ENCODE measurements at regions not wholly inside any gene's neighbourhood (a gene's known extent, or its start where the extent isn't known, plus 50 kb on each side); places are given as distances from the start of the nearest gene placed in this dataset.
"Not testable (repeated sequence)": the region's sequence is repeated elsewhere in the genome, so short reads cannot be mapped to it uniquely, and the experiment has no call there.

DNA sequence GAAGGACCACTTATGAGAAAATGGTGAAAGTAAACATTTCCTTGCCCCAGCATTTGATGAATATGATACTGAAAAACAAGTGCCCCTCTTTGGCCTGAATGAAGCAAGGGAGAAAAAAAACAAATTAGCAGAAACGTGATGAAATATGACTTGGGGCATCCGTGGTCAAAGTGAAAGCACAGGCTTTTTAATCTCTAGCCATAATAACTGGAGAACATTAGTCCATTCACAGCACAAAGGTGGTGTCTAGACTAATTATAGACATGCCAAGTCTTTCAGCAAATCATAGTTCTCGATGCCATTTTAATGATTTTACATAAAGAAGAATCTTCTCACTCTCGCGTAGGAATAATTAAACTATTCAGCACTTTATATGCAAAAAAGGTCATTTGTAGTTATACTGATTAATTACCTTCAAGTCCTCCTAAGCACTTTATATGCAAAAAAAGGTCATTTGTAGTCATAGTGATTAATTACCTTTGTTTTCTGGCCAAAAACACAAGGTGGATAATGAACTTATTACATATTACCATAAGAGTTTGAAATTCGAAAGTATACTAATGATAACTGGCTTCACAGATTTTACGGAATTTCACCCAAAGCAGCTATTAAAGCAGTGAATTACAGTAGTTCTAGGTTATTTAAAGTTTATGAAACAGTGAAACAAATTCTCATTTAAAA is 121.6 kb downstream of the ZNF22 start:
- not testable (repeated sequence) for H3K9me3 ChIP-seq (ENCODE audit: control insufficient read depth, insufficient read depth, low read length); H3K36me3 ChIP-seq (ENCODE audit: control insufficient read depth, insufficient read depth, low read length); H3K4me3 ChIP-seq (ENCODE audit: low read depth, low read length); H3K9ac ChIP-seq (ENCODE audit: low read depth, low read length); H3K27me3 ChIP-seq (ENCODE audit: control insufficient read depth, insufficient read depth, low read length); H3K4me1 ChIP-seq (ENCODE audit: control insufficient read depth, insufficient read depth, low read length)

GRCh38 chr10:45135443-45136198 is 134.9 kb downstream of the ZNF22 start:
- Histone ChIP-seq H3K27me3 (ENCODE audit: control insufficient read depth, insufficient read depth, low read length) (no peaks in the 10 kb centered on the region), H3K9ac (ENCODE audit: low read depth, low read length) (no peak overlapping the region), H3K9me3 (ENCODE audit: control insufficient read depth, insufficient read depth, low read length) (no peaks in the 10 kb centered on the region), H3K36me3 (ENCODE audit: control insufficient read depth, insufficient read depth, low read length) (no peaks in the 10 kb centered on the region), H3K4me1 (ENCODE audit: control insufficient read depth, insufficient read depth, low read length) (no peaks in the 10 kb centered on the region), H3K4me3 (ENCODE audit: low read depth, low read length) (no peak overlapping the region)

DNA sequence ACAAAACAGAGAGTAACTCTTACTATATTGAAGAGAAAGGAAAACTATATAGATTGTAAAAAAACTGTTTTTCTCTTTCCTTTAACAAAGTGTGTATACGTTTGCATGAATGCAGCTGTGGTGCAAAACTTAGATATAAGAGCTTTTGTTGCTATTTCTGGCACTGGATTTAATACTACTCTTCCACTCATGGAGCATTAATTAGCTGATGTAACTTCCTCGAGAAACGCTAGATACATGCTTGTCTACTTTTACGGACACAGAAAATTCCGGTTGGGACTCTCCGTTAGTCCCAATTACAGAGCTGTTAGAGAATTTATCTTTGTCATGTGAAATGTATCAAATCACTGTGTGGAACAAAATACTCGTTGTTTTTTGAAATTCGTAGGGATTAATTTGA is 135.5 kb downstream of the ZNF22 start:
- H3K4me1 ChIP-seq (ENCODE audit: control insufficient read depth, insufficient read depth, low read length), result no peaks in the 10 kb centered on the region
- no peak overlapping the region for H3K4me3 ChIP-seq (ENCODE audit: low read depth, low read length)
- H3K36me3 ChIP-seq (ENCODE audit: control insufficient read depth, insufficient read depth, low read length), result no peaks in the 10 kb centered on the region
- H3K9ac ChIP-seq (ENCODE audit: low read depth, low read length), result no peak overlapping the region
- no peaks in the 10 kb centered on the region for H3K9me3 ChIP-seq (ENCODE audit: control insufficient read depth, insufficient read depth, low read length)
- H3K27me3 ChIP-seq (ENCODE audit: control insufficient read depth, insufficient read depth, low read length), result no peaks in the 10 kb centered on the region

- Histone ChIP-seq H3K9me3 (ENCODE audit: control insufficient read depth, insufficient read depth, low read length) (no peaks in the 10 kb centered on the region), H3K27me3 (ENCODE audit: control insufficient read depth, insufficient read depth, low read length) (no peaks in the 10 kb centered on the region), H3K36me3 (ENCODE audit: control insufficient read depth, insufficient read depth, low read length) (no peaks in the 10 kb centered on the region), H3K9ac (ENCODE audit: low read depth, low read length) (no peak overlapping the region), H3K4me3 (ENCODE audit: low read depth, low read length) (no peak overlapping the region), H3K4me1 (ENCODE audit: control insufficient read depth, insufficient read depth, low read length) (no peaks in the 10 kb centered on the region)
These were observed 143.8 kb downstream of the ZNF22 start for GRCh38 chr10:45144326-45145070.

DNA sequence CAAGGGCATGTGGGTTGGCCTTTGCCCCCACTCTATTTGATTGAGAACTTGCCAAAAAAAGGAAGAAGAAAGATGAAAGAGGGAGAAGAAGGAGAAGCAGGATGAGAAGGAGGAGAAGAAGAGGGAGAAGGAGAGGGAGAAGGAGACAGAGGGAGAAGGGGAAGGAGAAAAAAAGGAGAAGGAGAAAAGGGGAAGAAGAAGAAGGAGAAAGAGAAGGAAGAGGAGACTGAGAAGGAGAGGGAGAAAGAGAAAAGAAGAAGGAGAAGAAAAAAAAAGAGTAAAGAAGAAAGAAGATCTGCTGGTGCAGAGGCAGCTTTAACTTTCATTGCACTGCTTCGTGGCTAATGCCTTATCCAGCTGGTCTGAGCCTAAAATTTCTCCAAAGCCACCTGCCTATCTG is 144.4 kb downstream of the ZNF22 start:
- not testable (repeated sequence) for H3K4me3 ChIP-seq (ENCODE audit: low read depth, low read length); H3K9me3 ChIP-seq (ENCODE audit: control insufficient read depth, insufficient read depth, low read length); H3K36me3 ChIP-seq (ENCODE audit: control insufficient read depth, insufficient read depth, low read length); H3K4me1 ChIP-seq (ENCODE audit: control insufficient read depth, insufficient read depth, low read length); H3K27me3 ChIP-seq (ENCODE audit: control insufficient read depth, insufficient read depth, low read length); H3K9ac ChIP-seq (ENCODE audit: low read depth, low read length)

GRCh38 chr10:45147000-45147399 is 146.3 kb downstream of the ZNF22 start:
- no peaks in the 10 kb centered on the region for H3K9me3 ChIP-seq (ENCODE audit: control insufficient read depth, insufficient read depth, low read length)
- no peaks in the 10 kb centered on the region for H3K27me3 ChIP-seq (ENCODE audit: control insufficient read depth, insufficient read depth, low read length)
- no peak overlapping the region for H3K9ac ChIP-seq (ENCODE audit: low read depth, low read length)
- H3K4me1 ChIP-seq (ENCODE audit: control insufficient read depth, insufficient read depth, low read length), result no peaks in the 10 kb centered on the region
- H3K36me3 ChIP-seq (ENCODE audit: control insufficient read depth, insufficient read depth, low read length), result no peaks in the 10 kb centered on the region
- no peak overlapping the region for H3K4me3 ChIP-seq (ENCODE audit: low read depth, low read length)

GRCh38 chr10:45150997-45151396 is 150.3 kb downstream of the ZNF22 start:
- Histone ChIP-seq H3K9ac (ENCODE audit: low read depth, low read length) (no peak overlapping the region), H3K9me3 (ENCODE audit: control insufficient read depth, insufficient read depth, low read length) (no peaks in the 10 kb centered on the region), H3K36me3 (ENCODE audit: control insufficient read depth, insufficient read depth, low read length) (no peaks in the 10 kb centered on the region), H3K4me3 (ENCODE audit: low read depth, low read length) (no peak overlapping the region), H3K27me3 (ENCODE audit: control insufficient read depth, insufficient read depth, low read length) (no peaks in the 10 kb centered on the region), H3K4me1 (ENCODE audit: control insufficient read depth, insufficient read depth, low read length) (no peaks in the 10 kb centered on the region)

DNA sequence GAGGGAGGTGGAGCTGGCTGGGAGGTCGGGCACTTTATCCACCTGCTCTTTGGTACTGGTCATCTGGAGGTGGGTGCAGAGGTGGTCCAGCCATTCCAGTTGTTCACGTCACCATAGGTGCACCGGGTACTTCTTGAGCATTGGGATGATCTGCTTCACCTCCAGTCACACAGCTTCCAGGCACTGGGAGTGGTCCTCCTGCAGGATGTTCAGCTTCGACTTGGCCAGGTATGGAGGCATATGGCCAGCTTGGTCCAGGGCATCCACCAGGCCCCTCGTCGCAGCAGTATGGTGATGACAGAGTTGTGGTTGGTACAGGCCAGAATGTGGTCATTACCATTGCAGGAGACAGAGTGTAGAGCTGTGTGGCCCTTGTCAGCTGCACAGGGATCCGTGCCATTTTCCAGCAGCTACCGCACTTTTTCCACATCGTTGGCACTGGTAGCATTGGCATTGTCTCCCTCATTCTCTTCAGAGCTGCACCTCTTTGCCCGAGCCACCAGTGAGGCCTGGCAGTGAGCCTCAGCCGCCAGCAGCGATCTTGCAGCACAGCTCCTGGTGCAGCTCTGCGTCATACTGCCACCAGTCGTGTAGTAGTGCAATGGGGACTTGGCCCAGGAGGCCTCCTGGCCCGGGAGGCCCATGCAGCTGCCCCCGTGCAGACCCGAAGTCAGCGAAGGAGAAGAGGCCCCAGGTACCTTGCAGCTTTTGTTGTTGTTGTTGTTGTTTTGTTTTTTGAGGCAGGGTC is 150.9 kb downstream of the ZNF22 start:
- Histone ChIP-seq H3K4me1 (ENCODE audit: control insufficient read depth, insufficient read depth, low read length) (no peaks in the 10 kb centered on the region), H3K27me3 (ENCODE audit: control insufficient read depth, insufficient read depth, low read length) (no peaks in the 10 kb centered on the region), H3K36me3 (ENCODE audit: control insufficient read depth, insufficient read depth, low read length) (no peaks in the 10 kb centered on the region), H3K4me3 (ENCODE audit: low read depth, low read length) (no peak overlapping the region), H3K9me3 (ENCODE audit: control insufficient read depth, insufficient read depth, low read length) (no peaks in the 10 kb centered on the region), H3K9ac (ENCODE audit: low read depth, low read length) (no peak overlapping the region)

DNA sequence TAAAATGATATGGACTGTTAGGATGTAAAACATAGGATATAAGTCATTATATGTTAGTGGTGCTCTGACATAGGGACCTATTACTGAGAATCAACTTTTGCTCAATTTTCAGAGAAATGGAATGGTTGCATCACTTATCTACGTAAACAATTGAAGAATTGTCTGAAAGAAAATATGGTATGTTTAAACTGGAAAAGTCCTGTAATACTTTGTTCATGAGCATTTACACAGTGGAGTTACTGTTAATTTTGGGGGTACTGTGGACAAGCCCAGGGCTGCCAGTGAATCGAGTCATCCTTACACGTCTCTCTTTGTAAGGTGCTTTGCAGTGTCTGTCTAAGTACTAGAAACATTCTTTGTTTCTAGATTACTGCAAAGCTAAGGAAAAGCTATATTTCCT is 152.0 kb downstream of the ZNF22 start:
- H3K9ac ChIP-seq (ENCODE audit: low read depth, low read length), result no peak overlapping the region
- H3K4me3 ChIP-seq (ENCODE audit: low read depth, low read length), result no peak overlapping the region
- no peaks in the 10 kb centered on the region for H3K27me3 ChIP-seq (ENCODE audit: control insufficient read depth, insufficient read depth, low read length)
- no peaks in the 10 kb centered on the region for H3K4me1 ChIP-seq (ENCODE audit: control insufficient read depth, insufficient read depth, low read length)
- H3K36me3 ChIP-seq (ENCODE audit: control insufficient read depth, insufficient read depth, low read length), result no peaks in the 10 kb centered on the region
- no peaks in the 10 kb centered on the region for H3K9me3 ChIP-seq (ENCODE audit: control insufficient read depth, insufficient read depth, low read length)

DNA sequence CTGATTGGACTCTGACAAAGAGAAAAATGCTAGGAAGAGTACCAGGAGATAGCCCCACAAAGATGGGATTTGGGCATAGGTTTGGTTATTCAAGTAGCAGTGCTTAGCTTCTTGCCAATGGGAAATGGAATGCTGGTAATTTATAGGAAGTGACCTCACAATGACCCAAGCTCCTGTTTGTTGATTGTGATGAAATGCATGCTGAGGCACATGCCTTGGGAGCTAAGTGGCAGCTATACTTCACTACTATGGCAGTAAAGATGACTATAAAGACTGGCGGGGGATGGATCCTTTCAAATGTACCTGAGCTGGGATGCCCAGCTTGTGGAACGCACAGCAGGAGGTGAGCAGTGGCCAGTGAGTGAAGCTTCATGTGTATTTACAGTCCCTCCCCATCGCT is 153.8 kb downstream of the ZNF22 start:
- no peak overlapping the region for H3K9ac ChIP-seq (ENCODE audit: low read depth, low read length)
- H3K4me1 ChIP-seq (ENCODE audit: control insufficient read depth, insufficient read depth, low read length), result no peaks in the 10 kb centered on the region

DNA sequence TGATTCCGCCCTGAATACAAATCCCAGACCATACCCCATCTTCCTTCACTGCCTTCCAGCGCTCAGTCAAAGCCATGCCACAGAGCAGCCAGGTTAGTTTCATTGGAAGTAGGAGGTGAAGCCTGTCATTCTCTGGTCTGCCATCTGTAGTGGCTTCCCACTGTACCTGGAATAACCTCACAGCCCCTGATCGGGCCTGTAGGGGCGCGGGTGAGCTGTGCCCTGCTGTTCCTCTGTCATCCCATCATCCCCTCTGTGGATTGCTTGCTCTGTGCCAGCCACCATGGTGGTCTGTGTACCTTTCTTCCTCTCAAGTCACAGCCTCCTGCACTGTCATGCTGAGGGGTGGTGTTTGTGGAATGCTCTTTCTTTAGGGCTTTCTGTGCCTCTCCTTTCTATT is 155.1 kb downstream of the ZNF22 start:
- H3K9me3 ChIP-seq (ENCODE audit: control insufficient read depth, insufficient read depth, low read length), result no peaks in the 10 kb centered on the region

More for the DNA sequence above, 153.8 kb downstream of the ZNF22 start:
- H3K9me3 ChIP-seq (ENCODE audit: control insufficient read depth, insufficient read depth, low read length), result no peaks in the 10 kb centered on the region
- no peaks in the 10 kb centered on the region for H3K36me3 ChIP-seq (ENCODE audit: control insufficient read depth, insufficient read depth, low read length)
- no peak overlapping the region for H3K4me3 ChIP-seq (ENCODE audit: low read depth, low read length)
- no peaks in the 10 kb centered on the region for H3K27me3 ChIP-seq (ENCODE audit: control insufficient read depth, insufficient read depth, low read length)

More for the DNA sequence above, 155.1 kb downstream of the ZNF22 start:
- no peak overlapping the region for H3K4me3 ChIP-seq (ENCODE audit: low read depth, low read length)
- H3K36me3 ChIP-seq (ENCODE audit: control insufficient read depth, insufficient read depth, low read length), result no peaks in the 10 kb centered on the region
- no peaks in the 10 kb centered on the region for H3K4me1 ChIP-seq (ENCODE audit: control insufficient read depth, insufficient read depth, low read length)
- no peaks in the 10 kb centered on the region for H3K27me3 ChIP-seq (ENCODE audit: control insufficient read depth, insufficient read depth, low read length)
- H3K9ac ChIP-seq (ENCODE audit: low read depth, low read length), result no peak overlapping the region

All from iPS-15b (cell line).